ENCODE measurements at regions not wholly inside any gene's neighbourhood (a gene's known extent, or its start where the extent isn't known, plus 50 kb on each side); places are given as distances from the start of the nearest gene placed in this dataset.

- TF ChIP-seq TAF15 (IDR thresholded peaks at IDR 0.05; ENCODE audit: low read depth, low read length) (no peak), THAP12 (CRISPR knock-in tag; IDR thresholded peaks at IDR 0.05) (no peak), ZNF23 (CRISPR knock-in tag; IDR thresholded peaks at IDR 0.05) (no peak), SAP30 (IDR thresholded peaks at IDR 0.05; ENCODE audit: borderline replicate concordance, insufficient read depth, low read depth, low read length, poor library complexity, severe bottlenecking) (no peak)
Observed at GRCh38 chr11:88427719-88428118, 90.2 kb upstream of the CTSC start (continued).

GRCh38 chr11:88424881-88425280 is 87.3 kb upstream of the CTSC start:
- Histone ChIP-seq H3K36me3 (ENCODE audit: control insufficient read depth, insufficient read depth, low read length) (no peaks in the 10 kb centered on the region), H3K4me1 (replicated peaks in 1 of 2; ENCODE audit: control insufficient read depth in 2 of 2, insufficient read depth in 2 of 2, low read length in 2 of 2) (peaks cover 0 to 48% of the 10 kb centered on the region in 2 experiments; a peak in 4 of 5 replicates), H3K9me3 (replicated peaks; ENCODE audit: control insufficient read depth, insufficient read depth, low read depth, low read length) (no peaks in the 10 kb centered on the region), H3K9me1 (ENCODE audit: control insufficient read depth, insufficient read depth, low read length) (no peaks in the 10 kb centered on the region), H3K4me2 (ENCODE audit: insufficient read depth, low read length) (no peak overlapping the region; the same call in 1 of the 2 replicates), H3K27me3 (ENCODE audit: control insufficient read depth in 2 of 2, insufficient read depth in 2 of 2, low read length in 2 of 2) (no peaks in the 10 kb centered on the region), H4K20me1 (replicated peaks; ENCODE audit: control insufficient read depth, insufficient read depth, low read length) (no peaks in the 10 kb centered on the region), H3K4me3 (no peak overlapping the region), H3K9ac (ENCODE audit: insufficient read depth in 1 of 2, low read depth in 2 of 2, low read length in 2 of 2) (no peak overlapping the region), H3K79me2 (ENCODE audit: control insufficient read depth, insufficient read depth, low read length) (no peaks in the 10 kb centered on the region), H3K27ac (ENCODE audit: extremely low read depth, low read depth, low read length) (no peak overlapping the region), H2AFZ (ENCODE audit: low read depth, low read length) (peak overlapping the region; percentile 64)
- no TSS peak for BruUV-seq (replicated peaks)
- in situ Hi-C loops (cut with MboI) (no loop called here), intact Hi-C loops (cut with micrococcal nuclease) (loop anchor here (5.0 kb wide), 2 partner anchors 48 to 68 kb away; no protein-coding TSS in a partner anchor)
- no peak for ATAC-seq
- POLR2A ChIA-PET: interaction anchor here (0.5 kb wide), 1 partner anchor 151 kb away, joined by 3 read pairs; no protein-coding TSS in a partner anchor
- DNase-seq (ENCODE audit: extremely low read depth in 1 of 4, low spot score in 3 of 4): no peak
- no peak for FAIRE-seq
- TF ChIP-seq NR2C1 (IDR thresholded peaks at IDR 0.05) (no peak), NR2C1 (tag; IDR thresholded peaks at IDR 0.05) (0 out of 2 replicates have a peak, but pooled peaks have one; percentile 23), NR2C2 (CRISPR knock-in tag; IDR thresholded peaks at IDR 0.05) (no peak), NR2C2 (tag; IDR thresholded peaks at IDR 0.05) (peak; percentile 57; the same call in 1 of the 2 replicates), ZNF699 (CRISPR knock-in tag; IDR thresholded peaks at IDR 0.05; ENCODE audit: insufficient replicate concordance) (no peak)
- CTCF ChIA-PET (ENCODE audit: low intra/inter-chr PET ratio): no interaction called here
- WGBS (ENCODE audit: insufficient coverage, low coverage, missing lambda C conversion rate): 52% methylated on average over 6 of the region's 6 CpGs
